Nephron (organoid): ENCODE measurements at regions not wholly inside any gene's neighbourhood (a gene's known extent, or its start where the extent isn't known, plus 50 kb on each side); places are given as distances from the start of the nearest gene placed in this dataset.

Source experiments
- H3K27ac Mint-ChIP-seq, 3 experiments: 2 replicates each; pipeline ENCODE4 v1.8.0; 2020; ENCODE audit warnings: mixed read lengths in 3 of 3, mild to moderate bottlenecking in 2 of 3, moderate library complexity in 1 of 3
- H3K27me3 Mint-ChIP-seq: 2 replicates; pipeline ENCODE4 v1.8.0; 2021; ENCODE audit warnings: low read depth, mild to moderate bottlenecking, moderate library complexity, mixed read lengths
- H3K36me3 Mint-ChIP-seq: 2 replicates; pipeline ENCODE4 v1.8.0; 2020; ENCODE audit warnings: low read depth, mixed read lengths
- H3K4me1 Mint-ChIP-seq: 2 replicates; pipeline ENCODE4 v1.8.0; 2020; ENCODE audit warnings: mixed read lengths
- H3K4me3 Mint-ChIP-seq, 3 experiments: 2 replicates each; pipeline ENCODE4 v1.8.0; 2020; ENCODE audit warnings: mild to moderate bottlenecking in 3 of 3, mixed read lengths in 3 of 3, moderate library complexity in 2 of 3
- H3K9me3 Mint-ChIP-seq: 2 replicates; pipeline ENCODE4 v1.8.0; 2020; ENCODE audit warnings: mixed read lengths
- CTCF ChIP-seq, 3 experiments: fragments of 200-600 bp; sonication (generic); IDR thresholded peaks; one replicate each; pipeline ENCODE4 v1.5.0; 2021; ENCODE audit warnings: antibody characterized with exemption in 3 of 3; ENCODE audit not compliant: unreplicated experiment in 3 of 3

- Mint-ChIP-seq H3K9me3 (peaks cover 4% of the 10 kb centered on the region), H3K27me3 (peaks cover 68% of the 10 kb centered on the region), H3K27ac (no peak overlapping the region), H3K4me3 (peak overlapping the region; percentile 37 to 71 (median 63)), H3K4me1 (no peaks in the 10 kb centered on the region), H3K36me3 (no peaks in the 10 kb centered on the region)
- no peak for TF ChIP-seq CTCF (IDR thresholded peaks at IDR 0.05; ENCODE audit: unreplicated experiment in 3 of 3)
Measured at GRCh38 chr14:97033556-97034081, 236.4 kb downstream of the VRK1 start.

DNA sequence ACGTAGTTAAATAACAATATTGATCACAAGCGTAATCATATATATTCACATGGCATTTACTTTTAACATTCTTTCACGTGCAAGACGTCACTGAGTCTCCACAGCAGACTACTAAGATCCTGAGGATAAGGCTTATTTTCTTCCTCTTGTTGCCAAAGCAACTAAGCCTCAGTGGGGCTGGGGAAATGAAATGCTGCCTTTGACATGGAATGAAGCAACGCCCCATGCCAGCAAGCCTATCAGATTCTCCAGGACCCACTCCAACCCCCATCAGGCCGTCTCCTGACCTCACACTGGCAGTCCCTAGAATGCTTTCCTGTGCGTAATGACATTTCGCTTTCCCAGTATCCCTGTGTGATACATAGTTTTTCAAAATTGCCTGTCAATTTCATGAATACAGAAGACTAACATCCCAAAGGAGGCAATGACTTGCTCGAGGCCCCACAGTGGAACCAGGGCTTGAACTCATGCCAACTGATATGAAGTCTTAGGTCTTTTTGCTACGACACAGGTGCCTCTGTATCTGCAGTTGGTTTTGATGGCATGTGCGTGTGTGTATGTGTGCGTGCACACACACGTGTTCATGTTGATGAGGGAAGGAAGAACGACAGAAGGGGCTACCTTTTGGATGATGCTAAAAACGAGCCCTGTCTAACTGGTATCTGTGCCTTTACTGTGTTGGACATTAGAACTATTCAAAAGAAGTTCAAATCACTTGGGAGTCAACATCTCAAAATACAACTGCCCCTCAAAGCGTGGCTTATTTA lies 239.1 kb downstream of the VRK1 start:
- no peaks in the 10 kb centered on the region for H3K36me3 Mint-ChIP-seq
- H3K4me1 Mint-ChIP-seq = no peaks in the 10 kb centered on the region
- TF ChIP-seq CTCF (IDR thresholded peaks at IDR 0.05; ENCODE audit: unreplicated experiment in 3 of 3) = no peak
- no peak overlapping the region for H3K27ac Mint-ChIP-seq
- H3K9me3 Mint-ChIP-seq = peaks cover 13% of the 10 kb centered on the region
- H3K4me3 Mint-ChIP-seq = no peak overlapping the region
- peaks cover 53% of the 10 kb centered on the region for H3K27me3 Mint-ChIP-seq

GRCh38 chr14:97039717-97040363 lies 242.7 kb downstream of the VRK1 start:
- no peak overlapping the region for H3K27ac Mint-ChIP-seq
- peaks cover 14% of the 10 kb centered on the region for H3K9me3 Mint-ChIP-seq
- peaks cover 21% of the 10 kb centered on the region for H3K27me3 Mint-ChIP-seq
- no peak for TF ChIP-seq CTCF (IDR thresholded peaks at IDR 0.05; ENCODE audit: unreplicated experiment in 3 of 3)
- H3K4me1 Mint-ChIP-seq = no peaks in the 10 kb centered on the region
- H3K4me3 Mint-ChIP-seq = no peak overlapping the region
- no peaks in the 10 kb centered on the region for H3K36me3 Mint-ChIP-seq

GRCh38 chr14:97046967-97047366 lies 249.8 kb downstream of the VRK1 start:
- Mint-ChIP-seq H3K9me3 (no peaks in the 10 kb centered on the region), H3K4me3 (no peak overlapping the region), H3K4me1 (no peaks in the 10 kb centered on the region), H3K27ac (no peak overlapping the region), H3K27me3 (peaks cover 2% of the 10 kb centered on the region), H3K36me3 (no peaks in the 10 kb centered on the region)
- no peak for TF ChIP-seq CTCF (IDR thresholded peaks at IDR 0.05; ENCODE audit: unreplicated experiment in 3 of 3)

DNA sequence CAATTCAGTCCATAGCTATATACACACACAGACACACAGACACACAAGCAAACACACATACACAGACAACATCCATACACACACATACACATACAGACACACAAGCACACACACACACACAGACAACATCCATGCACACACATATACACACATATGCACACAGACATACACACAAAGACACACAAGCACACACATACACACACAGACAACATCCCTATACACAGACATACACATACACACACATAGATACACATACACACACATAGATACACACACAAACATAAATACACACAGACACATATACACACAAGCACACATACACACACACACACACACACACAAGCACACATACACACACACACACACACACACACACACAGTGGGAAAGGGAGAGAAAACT lies 254.8 kb downstream of the VRK1 start:
- no peaks in the 10 kb centered on the region for H3K36me3 Mint-ChIP-seq

More for the DNA sequence above, 254.8 kb downstream of the VRK1 start:
- Mint-ChIP-seq H3K27ac (no peak overlapping the region), H3K4me1 (no peaks in the 10 kb centered on the region), H3K27me3 (peaks cover 10% of the 10 kb centered on the region), H3K9me3 (no peaks in the 10 kb centered on the region), H3K4me3 (no peak overlapping the region)
- TF ChIP-seq CTCF (IDR thresholded peaks at IDR 0.05; ENCODE audit: unreplicated experiment in 3 of 3) = no peak
